WI38 (cell line): ENCODE measurements at regions not wholly inside any gene's neighbourhood (a gene's known extent, or its start where the extent isn't known, plus 50 kb on each side); places are given as distances from the start of the nearest gene placed in this dataset.
"Not testable (repeated sequence)": the region's sequence is repeated elsewhere in the genome, so short reads cannot be mapped to it uniquely, and the experiment has no call there.

ENCODE experiments used
- H3K4me3 ChIP-seq: 2 replicates; pipeline ENCODE4 v1.5.1; 2011; ENCODE audit warnings: low read depth, mild to moderate bottlenecking, control low read depth, low read length
- CTCF ChIP-seq: IDR thresholded peaks from 2 replicates; pipeline ENCODE4 v1.5.1; 2012; ENCODE audit warnings: low read depth, mild to moderate bottlenecking, control low read depth, low read length

DNA sequence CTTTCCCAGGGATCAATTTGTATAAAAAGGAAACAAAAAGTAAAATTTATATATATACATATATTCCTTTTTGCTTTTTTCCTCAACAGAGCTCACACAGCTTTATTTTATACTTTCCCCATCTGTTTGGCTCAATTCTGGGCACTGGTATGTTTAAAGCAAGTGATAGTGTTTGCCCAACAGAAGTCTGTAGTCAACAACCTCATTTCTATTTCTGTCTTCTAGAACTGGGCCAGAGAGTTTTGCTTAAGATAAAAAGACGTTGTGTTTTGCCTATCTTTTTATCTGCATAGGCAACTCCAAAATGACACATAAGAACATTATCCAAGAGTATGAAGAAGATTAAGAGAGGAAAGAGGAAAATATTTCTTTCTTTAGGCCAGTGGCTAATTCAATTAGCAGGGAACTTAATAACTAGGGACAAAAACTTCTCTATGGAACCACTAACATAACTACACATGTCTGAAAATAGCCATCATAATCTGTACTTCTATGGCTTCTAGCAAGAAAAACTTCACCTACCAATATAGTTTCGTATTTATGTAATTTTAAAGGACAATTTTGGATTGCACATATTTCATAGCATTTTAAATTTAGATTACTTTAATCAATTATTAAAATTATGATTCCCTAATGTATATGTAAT is 1300.5 kb downstream of the ARAP2 start:
- TF ChIP-seq CTCF, result no peak

DNA sequence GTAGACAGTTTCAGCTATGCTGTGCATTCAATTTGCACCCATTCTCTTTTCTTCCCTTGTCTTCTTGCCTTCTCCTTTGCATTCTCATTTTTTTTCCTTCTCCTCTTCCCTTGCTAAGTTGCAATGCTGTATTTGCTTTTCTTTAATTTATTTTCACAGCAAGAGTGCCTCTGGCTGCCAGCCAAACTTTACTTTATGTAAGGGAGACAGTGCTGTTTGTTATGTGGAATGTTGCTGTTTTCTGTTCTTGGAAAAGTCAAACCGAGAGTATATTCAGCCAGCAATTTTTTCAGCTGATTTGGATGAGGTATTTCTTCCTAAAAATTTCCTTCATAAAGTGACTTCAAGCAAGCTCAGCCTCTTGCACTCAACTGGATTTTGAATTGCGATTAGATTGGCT is 1293.4 kb downstream of the ARAP2 start:
- TF ChIP-seq CTCF, result no peak

More for the DNA sequence above, 1300.5 kb downstream of the ARAP2 start:
- H3K4me3 ChIP-seq, result no peak overlapping the region

GRCh38 chr4:34953145-34953799 is 1291.0 kb downstream of the ARAP2 start:
- TF ChIP-seq CTCF, result no peak
- no peak overlapping the region for H3K4me3 ChIP-seq

More for the DNA sequence above, 1293.4 kb downstream of the ARAP2 start:
- no peak overlapping the region for H3K4me3 ChIP-seq

DNA sequence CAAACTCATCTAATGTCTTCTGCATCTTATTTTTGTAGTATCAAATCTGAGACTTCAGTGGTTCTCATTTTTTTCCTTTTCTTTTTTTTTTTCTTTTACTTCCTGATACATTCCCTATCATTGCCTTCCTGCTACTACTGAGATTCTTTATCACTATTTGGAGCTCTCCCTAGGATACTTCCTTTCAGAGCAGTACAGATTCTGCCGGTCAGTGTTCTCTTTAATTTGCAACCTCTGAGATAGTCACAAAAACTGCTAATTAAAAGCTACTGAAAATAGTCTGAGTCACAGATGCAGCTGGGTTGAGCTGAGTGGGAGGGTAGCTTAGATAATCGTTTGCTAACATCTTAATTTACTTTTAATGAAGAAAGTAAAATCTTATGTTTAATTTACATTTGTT is 1279.7 kb downstream of the ARAP2 start:
- no peak overlapping the region for H3K4me3 ChIP-seq
- TF ChIP-seq CTCF, result no peak

- TF ChIP-seq CTCF, result no peak
- H3K4me3 ChIP-seq, result no peak overlapping the region
These were observed 1272.1 kb downstream of the ARAP2 start for GRCh38 chr4:34972189-34972588.

DNA sequence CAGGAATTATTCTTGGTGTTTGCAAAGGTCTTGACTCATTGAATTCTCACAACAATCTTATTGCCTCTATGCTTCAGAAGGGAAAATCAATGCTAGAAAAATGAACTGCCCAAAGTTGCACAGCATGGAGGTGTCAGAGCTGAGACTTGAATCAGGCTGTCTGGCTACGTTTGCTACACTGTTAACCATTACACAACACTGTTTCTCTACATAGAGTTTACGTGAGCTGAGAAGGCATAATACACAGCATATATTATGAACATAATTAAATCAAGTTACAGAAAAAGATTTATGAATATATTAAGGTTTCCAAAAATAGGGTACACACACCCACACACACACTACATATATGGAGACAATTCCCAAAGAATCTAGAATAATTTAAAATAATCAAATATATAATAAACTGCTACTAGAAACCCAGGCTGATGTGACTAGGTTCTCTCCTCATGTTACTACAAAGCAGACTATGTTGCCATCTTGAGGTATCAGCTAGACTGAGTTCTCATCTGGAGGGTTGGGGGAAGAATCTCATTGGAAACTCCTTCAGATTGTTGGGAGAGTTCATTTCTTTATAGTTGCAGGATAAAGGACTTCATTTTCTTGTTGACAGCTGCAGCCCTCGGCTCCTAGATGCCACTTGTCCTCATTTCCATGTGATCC is 1270.5 kb downstream of the ARAP2 start:
- no peak for TF ChIP-seq CTCF
- no peak overlapping the region for H3K4me3 ChIP-seq

DNA sequence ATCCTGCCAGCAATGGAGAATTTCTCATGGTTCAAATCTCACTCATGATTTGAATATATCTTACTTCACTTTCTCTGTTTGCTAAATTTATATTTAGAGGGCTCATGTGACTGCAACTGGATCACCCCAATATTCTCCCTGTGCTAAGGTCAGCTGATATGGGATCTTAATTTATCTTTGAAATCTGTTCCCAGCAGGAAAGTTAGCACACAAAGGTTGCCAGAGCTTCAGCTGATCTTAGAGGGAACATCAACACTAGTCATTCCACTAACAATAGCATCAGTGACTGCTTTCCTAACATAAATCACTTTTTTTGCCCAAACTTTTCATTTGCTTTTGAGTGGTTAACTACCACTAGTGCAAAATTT is 1270.0 kb downstream of the ARAP2 start:
- no peak overlapping the region for H3K4me3 ChIP-seq
- no peak for TF ChIP-seq CTCF

DNA sequence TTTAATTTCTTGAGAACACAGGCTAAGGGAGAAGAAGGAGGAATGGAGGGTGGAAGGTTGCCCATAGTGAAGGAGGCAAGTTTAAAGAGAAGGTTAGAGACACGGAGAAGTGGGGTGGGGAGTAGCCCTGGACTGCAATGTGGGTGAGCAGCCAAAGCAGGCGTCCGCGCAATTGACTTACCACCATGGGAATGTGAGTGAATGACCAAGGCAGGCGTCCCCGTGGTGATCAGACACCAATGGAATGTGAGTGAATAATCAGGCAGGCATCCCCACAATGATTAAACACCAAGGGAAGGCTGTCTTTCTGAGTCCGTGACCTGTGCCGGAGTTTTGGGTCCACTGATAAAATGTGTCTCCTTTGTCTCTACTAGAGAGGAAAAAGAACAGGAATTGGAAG is 1223.1 kb downstream of the ARAP2 start:
- not testable (repeated sequence) for H3K4me3 ChIP-seq
